Stimulated activated CD8-positive, alpha-beta memory T cell treated with anti-CD3 and anti-CD28 coated beads, Interleukin-4, amount 100 ng/mL, for 24 hours (primary cell): ENCODE measurements at regions not wholly inside any gene's neighbourhood (a gene's known extent, or its start where the extent isn't known, plus 50 kb on each side); places are given as distances from the start of the nearest gene placed in this dataset.
"Not testable (repeated sequence)": the region's sequence is repeated elsewhere in the genome, so short reads cannot be mapped to it uniquely, and the experiment has no call there.

Source experiments
- DNase-seq: peaks from one replicate; pipeline ENCODE4 v3.0.0-alpha.2; 2020; ENCODE audit warnings: low read depth

DNA sequence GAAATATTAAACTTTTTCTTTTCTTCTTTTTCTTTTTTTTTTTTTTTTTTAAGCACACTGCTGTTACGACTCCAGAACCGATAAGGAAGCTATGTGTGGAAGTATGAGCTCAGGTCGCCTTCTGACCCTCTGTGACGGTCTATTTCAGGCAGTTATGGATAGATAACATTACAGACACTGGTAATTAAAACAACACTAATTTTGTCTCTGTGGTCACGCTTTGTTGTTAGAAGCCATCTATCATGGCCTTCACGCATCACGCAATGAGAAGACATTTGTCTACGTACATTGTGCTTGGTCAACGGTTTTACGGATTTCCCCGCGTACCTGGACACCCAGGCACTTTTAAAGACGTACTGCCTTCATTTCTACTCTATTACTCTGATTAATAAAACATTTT, 306.0 kb upstream of the ZNF507 start:
- no peak for DNase-seq

DNA sequence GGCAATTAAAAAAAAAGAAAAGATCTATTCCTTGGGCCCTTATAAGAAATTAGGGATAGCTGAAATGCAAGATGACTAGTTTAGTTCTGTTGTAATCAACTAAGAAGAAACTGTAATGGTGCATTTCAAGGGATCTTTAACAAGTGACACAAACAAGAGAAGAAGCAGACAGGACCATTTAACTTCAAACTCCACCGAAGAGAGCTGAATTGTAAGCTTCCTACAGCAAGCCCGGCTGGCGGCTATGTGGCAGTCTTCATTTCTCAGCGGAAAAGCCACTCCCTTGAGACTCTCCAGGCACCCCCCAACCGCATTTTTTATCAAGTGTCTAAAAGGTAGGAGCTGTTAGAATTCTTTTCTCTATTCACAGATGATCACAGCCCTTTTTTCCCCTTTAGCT, 305.2 kb upstream of the ZNF507 start:
- DNase-seq, result no peak

DNA sequence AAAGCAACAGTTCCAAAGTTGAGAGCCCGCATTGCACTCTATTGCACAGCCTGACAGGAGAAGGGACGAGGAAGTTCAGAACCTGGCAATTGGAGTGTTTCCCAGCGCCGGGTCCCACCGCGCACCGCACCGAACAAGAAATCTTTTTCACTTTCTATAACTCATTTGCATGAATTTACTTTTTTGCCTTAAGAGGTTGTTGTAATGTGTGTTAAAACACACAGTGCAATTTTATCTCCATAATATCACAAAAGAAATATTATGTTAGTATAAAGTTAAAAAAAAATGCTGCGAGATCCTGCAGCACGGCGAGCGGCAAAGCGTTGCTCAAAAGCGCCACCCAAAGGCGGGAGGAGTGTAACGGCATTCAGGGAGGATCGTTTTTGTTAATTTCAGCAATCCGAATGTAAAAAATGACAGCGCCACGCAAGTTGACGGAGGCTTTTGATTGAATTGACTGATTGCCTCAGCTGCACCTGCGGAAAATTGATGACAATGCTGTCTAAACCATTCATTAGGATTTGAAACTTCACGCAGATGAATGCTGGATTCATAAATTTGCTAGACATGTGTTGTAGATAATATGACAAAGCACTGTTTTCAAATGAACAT, 303.6 kb upstream of the ZNF507 start:
- no peak for DNase-seq

DNA sequence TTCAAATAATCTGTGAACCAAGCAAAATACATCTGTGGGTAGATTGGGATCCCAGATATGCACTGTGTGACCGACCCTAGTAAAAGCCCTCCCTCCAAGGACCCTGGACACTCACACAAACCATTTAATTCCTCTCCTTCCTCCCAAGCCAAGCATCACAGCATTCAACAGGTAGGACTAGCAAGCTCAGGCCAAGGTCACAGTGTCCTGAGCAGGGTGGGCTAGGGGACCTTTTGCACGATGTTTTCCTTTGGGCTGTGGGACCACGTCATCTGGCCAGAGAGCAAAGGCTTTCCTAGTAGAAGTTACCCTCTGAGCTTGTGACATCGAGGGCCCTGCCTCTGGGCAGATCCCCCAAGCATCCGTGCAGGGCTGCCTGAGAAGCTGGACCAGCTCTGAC, 297.6 kb upstream of the ZNF507 start:
- no peak for DNase-seq

DNA sequence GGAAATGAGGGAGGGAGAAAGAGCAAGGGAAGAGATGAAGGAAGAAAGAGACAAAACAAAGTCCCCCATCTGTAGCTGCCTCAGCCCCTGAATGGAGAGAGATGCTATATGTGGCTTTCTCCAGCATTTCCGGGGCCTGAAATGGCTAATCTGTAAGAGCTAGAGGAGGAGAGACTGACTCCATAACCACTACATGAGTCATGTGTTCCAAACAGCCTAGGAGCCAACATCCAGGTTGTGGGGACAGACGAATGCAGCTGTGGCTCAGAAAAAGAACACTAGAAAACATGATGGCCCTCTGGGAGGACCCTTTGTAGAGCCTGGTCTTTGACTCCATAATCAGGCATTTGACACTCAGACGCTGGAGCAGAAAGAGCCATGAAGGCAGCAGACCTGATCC, 292.0 kb upstream of the ZNF507 start:
- DNase-seq, result no peak

DNA sequence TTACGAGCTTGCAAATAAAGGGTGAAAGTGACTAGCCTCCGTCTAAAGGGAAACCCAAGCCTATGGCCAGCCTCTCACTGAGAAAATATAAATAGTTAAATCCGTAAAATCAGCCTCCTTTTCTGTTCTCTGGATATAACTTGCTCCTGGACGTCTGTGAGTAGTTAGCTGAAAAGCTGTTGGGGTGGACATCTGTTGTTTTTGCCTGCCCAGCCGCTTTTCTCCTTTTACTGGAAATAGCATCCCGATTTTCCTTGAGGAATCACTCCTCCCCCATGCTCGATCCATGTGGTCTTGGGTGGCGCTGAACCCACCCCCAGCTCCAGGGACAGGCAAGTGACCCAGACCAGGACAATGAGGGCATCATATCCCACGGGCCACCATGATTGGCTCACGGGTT, 291.5 kb upstream of the ZNF507 start:
- DNase-seq, result no peak

DNA sequence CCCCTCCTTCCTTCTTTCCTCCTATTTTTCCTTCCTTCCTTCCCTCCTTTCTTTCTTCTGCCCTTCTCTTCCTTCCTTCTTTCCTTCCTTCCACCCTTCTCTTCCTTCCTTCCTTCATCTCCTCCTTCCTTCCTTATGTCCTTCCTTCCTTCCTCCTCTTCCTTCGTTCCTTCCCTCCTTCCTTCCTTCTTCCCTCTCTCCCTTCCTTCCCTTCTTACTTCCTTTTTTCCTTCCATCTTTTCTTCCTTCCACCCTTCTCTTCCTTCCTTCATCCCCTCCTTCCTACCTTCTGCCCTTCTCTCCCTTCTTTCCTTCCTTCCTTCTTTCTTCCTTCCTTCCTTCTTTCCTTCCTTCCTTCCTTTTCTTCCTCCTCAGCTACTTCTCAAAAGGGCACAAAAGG, 287.3 kb upstream of the ZNF507 start:
- DNase-seq, result no peak

DNA sequence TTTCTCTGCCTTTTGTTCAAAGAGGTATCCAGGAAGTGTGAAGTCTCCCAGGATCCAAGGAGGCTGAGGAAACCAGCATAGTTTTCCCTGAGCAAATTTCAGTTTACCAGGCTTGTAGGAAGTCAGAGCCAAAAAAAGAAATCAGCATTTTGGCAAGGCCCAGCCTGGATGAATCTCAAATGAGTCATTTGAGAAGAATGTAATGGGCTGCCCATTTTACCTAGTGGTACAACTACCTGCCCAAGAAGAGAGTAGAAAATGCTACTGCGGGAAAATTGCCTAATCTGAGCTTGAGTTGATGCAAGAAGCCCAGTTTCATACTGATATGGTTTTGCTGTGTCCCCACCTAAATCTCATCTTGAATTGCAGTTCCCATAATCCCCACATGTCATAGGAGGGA, 284.1 kb upstream of the ZNF507 start:
- DNase-seq, result no peak

DNA sequence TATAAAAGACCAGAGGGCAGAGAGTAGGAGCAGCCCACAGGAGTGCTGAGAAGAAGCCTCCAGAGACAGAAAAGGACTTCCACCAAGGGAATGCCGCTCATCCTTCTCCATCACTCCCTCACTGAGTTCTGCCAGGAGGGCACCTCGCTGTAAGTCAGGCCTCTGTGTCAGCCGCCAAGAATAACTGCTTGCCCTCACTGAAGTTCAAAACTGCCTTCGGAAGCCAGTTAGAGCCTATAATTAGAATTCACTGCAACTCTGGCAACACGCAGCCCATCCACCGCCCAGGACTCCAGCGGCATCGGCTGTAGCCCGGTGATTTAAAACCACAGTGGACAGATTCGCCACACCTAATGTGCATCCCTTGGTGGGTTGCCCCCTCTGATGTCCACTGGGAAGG, 281.8 kb upstream of the ZNF507 start:
- DNase-seq, result no peak

DNA sequence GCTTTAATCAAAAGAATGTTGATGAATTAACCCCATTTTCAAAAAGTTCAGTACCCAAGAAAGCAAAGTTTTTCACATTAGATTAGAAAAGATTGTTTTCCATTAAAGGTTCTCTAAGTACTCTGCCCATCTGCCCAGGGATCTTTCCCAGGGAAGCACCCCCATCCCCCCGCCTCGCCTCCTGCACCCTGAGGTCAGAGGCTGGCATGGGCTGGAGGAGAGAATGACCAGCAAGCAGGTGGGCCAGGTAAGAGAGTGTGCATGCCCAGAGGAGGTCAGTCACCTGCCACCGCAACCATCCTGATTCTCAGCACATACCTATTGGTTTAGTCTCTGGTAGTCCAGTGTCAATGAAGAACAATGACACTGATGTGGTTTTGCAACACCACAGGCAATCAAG, 279.4 kb upstream of the ZNF507 start:
- no peak for DNase-seq

DNA sequence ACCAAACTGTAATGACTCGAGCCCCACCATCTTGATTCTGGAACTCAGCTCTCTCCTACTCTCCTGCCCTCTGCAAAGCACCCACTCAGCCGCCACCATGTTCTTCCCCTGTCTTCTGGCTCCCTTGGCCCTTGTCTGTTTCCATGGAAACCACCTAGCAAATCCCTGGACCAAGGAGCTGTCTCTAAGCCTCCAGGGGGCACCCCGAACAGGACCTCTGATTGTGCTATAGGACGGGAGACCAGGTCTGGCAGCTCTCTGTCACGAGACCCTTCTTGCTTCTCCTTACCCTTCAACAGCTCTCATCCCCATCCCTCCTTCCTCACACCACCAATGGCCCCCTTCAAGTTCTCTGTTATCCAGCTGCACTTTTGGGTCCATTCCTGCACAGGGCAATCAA, 277.7 kb upstream of the ZNF507 start:
- no peak for DNase-seq

DNA sequence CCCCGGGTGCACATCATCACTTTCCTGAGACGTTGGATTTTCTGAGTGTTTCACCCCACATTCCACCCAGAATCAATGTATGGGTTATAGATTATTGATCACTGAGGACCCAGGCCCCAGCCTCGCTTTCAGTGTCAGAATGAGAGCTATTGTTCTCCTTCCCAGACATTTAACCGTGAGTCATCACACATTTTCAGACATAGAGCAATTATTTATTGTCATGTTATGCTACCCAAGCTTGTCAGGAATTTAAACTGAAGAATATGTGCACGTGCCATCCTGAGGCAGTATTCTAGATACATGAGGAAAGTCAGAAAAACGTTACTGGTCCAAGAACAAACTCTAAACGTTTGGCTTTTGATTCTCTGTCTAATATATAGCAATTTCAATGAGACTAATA, 276.6 kb upstream of the ZNF507 start:
- no peak for DNase-seq

DNA sequence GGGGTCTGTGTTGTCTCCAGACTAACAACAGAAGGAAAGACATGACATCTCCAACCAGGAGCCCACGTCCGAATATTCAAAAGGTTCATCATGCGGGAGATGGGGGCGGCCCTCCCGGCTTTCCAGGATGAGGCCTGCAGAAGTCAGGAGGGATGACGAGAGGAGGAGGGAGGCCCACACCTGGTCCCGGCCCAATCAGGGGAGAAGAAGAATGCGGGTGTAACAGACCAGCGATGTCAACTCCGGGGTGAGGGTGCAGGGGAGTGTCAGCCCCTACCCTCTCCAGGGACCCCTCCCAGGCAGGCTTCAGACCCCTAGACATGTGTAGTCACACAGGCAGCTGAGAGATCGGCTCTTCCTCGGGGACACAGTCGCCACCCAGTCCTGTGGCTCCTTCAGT, 275.3 kb upstream of the ZNF507 start:
- DNase-seq, result no peak

DNA sequence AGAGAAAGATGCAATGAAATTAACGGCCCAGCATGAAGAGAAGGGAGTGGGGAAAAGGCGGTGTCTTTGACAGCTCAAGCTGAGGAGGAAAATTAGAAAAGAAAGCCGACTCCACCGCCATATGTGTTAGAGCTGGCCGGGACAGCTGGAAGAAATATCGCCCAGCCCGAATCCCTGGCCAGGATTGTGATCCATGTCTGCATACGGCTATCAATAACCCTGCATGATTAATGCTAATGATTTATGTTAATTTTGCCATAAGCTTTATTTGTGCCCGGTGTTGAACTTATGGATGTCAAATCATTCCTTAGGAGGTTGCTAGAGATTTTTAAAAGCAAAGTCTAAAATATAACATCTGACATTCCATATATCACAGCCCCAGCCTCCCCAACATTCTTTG, 263.4 kb upstream of the ZNF507 start:
- no peak for DNase-seq

DNA sequence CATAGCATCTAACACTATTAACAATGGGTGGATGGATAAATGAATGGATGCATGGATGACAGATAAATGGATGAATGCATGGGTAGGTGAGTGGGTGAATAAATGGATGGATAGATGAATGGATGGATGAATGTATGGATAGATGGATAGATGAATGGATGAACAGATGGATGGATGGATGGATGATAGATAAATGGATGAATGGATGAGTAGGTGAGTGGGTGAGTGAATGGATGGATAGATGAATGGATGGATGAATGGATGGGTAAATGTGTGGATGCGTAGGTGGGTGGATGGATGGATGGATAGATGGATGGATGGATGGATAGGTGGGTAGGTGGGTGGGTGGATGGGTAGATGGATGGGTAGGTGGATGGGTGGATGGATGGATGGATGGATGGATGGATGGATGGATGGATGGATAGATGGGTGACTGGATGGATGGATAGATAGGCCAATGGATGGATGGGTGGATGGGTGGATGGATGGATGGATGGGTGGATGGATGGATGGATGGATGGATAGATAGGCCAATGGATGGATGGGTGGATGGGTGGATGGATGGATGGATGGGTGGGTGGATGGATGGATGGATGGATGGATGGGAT, 260.6 kb upstream of the ZNF507 start:
- DNase-seq, result not testable (repeated sequence)

DNA sequence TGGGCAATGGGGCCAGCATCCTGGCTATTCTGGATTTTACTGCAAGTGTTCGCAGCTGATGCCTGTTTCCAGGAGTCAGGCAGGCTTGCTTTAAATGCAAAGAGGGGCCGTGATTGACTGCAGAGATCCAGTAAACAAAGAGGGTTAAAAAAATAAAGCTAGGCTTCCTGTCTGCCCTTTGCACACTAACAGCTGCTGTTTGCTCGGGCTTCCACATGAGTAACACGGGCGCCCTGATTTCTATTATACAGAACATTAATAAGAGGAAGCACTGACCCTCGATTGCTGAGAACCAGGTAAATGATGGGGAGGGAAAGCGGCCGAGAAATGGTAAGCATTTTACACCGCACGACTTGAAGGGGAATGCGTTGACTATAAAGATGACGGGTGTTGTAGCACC, 254.2 kb upstream of the ZNF507 start:
- DNase-seq, result no peak

DNA sequence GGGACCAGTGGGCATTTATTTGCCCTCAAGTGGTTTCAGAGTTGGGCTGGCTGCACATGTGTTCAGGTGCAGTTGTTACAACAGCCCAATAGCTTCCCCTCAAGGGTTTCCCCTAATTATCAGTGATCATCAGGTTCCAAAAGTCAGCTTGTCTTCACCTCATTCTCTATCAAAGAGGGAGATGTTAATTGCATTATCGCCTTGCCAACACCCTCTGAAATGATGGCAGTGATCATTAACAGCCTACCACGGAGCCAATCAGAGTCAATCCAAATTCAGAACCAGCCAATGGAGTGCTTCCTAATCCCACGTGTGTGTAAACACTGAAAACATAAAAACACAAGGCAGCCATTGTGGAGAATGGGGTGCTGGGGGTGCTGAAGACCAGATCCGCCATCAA, 248.4 kb upstream of the ZNF507 start:
- no peak for DNase-seq

DNA sequence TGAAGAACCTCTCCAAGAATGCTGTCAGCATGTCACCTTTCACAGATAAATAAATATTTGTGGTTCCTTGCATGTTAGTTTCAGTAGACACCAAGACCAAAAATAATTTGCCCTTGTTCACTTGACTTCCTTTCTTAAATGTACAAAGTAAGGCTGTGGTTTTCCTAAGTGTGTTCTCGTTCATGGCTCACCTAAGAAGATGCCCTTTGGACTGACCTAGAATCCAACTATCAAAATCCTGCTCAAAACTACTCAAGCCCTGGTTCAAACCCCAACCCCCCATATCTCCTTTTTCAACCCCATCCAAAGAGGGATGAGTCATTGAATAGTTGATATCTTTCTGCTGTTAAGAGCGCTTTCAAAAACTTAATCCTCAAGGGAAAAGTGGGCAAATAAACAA, 247.8 kb upstream of the ZNF507 start:
- no peak for DNase-seq

DNA sequence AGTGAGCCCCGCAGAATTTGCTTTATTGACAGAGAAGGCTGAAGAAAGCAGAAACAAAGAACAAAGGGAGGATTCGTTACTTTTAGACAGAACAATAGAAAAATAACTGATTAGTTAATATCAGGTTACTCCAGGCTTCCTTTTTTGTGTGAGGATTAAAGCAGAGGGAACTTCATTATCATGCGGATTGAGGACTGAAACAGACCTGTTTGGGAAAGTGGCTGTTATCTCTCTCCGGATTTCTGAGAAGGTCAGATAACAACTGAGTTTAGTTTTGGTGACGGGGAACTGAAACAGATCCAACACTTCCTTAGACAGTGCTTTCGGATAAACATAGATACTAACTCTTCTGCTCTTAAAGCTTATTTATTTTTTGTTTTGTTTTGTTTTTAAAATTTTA, 246.4 kb upstream of the ZNF507 start:
- no peak for DNase-seq

DNA sequence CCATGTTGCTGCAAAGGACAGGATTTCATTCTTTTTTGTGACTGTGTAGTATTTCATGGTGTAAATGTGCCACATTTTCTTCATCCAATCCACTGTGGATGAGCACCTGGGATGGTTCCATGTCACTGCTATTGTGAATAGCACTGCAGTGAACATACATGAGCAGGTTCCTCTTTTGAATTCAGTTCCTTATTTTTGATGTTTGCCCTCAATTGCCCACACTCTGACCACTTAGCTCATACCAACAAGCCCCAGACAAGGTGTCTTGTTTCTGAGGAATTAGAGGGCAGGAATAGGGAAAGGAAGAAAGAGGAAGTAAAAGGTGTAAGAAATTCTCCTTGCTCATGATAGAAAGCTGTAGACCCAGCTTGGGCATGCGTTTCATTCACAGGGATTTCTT, 244.2 kb upstream of the ZNF507 start:
- no peak for DNase-seq

DNA sequence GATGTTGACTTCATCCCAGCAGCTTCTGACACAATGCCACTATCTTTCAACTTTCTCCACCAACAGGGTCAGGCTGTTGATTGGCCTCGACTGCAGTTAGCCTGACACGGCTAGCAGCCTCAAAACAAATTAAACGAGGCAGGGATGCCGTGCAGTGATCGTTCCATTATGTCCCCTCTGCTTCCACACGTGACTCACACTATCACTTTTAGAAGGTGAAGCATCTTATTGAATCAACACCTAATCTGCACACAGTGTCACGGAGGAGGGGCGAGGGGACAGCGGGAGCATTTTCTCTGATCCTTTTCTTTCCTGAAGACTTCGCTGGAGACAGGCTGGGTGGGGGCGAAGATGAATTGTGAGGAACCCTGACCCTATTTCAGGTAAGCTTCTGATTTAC, 241.9 kb upstream of the ZNF507 start:
- DNase-seq, result no peak

DNA sequence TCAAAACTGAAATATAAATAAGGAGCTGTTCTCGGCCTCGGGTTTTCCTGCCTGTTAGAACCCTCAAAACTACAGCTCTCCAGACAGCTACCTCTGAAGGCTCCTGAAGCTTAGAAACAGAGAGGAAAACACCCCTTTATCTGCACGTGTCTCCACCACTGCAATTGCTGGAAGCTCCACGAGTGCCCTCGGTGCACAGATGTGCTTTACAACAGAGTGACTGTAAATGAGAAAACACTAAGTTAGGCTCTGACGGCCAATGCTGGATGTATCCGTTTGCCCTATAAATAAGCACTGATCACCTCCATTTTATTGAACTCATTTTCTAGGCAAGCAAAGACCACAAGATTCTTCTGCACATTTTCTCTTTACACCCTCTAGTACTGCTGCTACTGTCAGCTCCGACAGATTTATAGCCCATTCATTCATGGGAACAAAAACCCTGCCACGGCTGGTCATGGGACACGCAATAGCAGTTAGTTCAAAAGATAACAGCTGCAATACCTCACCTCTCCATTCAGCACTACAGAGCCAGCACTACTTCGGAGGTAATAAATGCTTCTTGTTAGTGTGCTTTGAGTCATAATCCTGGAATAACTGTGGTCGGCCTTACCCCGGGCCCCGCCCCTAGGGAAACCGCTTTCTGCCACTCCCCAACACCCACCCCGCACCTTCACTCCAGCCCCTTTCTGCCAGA, 241.1 kb upstream of the ZNF507 start:
- no peak for DNase-seq

DNA sequence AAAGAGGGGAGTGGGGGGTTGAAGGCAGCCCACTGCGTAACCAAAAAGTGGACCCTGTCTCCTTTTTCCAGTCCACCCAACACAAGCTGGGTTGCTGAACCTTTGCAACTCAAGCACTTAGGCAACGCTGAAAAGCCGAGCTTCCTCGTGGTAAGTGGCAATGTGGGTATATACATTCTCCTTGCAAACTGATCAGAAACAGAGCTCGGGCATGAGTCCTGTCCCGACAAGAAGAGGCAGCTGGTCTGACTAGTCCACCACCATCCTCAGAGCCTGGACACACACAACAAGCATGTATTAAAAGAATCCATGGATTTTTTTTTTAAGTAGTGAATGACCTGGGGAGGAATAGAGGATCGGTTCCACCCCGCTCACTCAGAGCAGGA, 240.6 kb upstream of the ZNF507 start:
- DNase-seq, result no peak
